HL-60 (cell line): ENCODE measurements at regions not wholly inside any gene's neighbourhood (a gene's known extent, or its start where the extent isn't known, plus 50 kb on each side); places are given as distances from the start of the nearest gene placed in this dataset.

Experiments used
- POLR2AphosphoS5 ChIP-seq: IDR thresholded peaks from 2 replicates; pipeline ENCODE4 v1.6.1; 2012; ENCODE audit warnings: low read depth
- TF ChIP-seq, protein P1 (sequence below): IDR thresholded peaks from one replicate; pipeline ENCODE4 v1.5.1; 2011; ENCODE audit warnings: low read length, control low read depth, inconsistent platforms; ENCODE audit not compliant: insufficient read depth
- TF ChIP-seq, protein P2 (sequence below): IDR thresholded peaks from 2 replicates; pipeline ENCODE4 v1.6.1; 2012; ENCODE audit warnings: low read depth; ENCODE audit not compliant: insufficient replicate concordance

DNA sequence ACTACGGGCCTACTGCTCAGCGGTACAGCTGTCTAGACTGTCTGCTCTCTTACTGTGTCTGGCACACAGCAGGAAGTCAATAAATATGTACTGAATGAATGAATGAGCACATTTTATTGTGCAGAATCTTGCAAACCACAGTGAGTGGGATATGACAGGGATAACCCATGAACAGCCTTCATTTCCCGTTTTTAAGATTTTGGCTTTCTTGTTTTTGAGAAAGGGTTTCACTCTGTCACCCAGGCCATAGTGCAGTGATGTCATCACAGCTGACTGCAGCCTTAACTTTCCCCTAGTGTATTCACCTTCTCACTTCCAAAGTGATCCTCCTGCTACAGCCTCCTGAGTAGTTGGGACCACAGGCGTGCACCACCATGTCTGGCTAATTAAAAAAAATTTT is 203.1 kb downstream of the AEBP2 start:
- TF ChIP-seq, protein P1, sequence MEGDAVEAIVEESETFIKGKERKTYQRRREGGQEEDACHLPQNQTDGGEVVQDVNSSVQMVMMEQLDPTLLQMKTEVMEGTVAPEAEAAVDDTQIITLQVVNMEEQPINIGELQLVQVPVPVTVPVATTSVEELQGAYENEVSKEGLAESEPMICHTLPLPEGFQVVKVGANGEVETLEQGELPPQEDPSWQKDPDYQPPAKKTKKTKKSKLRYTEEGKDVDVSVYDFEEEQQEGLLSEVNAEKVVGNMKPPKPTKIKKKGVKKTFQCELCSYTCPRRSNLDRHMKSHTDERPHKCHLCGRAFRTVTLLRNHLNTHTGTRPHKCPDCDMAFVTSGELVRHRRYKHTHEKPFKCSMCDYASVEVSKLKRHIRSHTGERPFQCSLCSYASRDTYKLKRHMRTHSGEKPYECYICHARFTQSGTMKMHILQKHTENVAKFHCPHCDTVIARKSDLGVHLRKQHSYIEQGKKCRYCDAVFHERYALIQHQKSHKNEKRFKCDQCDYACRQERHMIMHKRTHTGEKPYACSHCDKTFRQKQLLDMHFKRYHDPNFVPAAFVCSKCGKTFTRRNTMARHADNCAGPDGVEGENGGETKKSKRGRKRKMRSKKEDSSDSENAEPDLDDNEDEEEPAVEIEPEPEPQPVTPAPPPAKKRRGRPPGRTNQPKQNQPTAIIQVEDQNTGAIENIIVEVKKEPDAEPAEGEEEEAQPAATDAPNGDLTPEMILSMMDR, result no peak
- TF ChIP-seq, protein P2, sequence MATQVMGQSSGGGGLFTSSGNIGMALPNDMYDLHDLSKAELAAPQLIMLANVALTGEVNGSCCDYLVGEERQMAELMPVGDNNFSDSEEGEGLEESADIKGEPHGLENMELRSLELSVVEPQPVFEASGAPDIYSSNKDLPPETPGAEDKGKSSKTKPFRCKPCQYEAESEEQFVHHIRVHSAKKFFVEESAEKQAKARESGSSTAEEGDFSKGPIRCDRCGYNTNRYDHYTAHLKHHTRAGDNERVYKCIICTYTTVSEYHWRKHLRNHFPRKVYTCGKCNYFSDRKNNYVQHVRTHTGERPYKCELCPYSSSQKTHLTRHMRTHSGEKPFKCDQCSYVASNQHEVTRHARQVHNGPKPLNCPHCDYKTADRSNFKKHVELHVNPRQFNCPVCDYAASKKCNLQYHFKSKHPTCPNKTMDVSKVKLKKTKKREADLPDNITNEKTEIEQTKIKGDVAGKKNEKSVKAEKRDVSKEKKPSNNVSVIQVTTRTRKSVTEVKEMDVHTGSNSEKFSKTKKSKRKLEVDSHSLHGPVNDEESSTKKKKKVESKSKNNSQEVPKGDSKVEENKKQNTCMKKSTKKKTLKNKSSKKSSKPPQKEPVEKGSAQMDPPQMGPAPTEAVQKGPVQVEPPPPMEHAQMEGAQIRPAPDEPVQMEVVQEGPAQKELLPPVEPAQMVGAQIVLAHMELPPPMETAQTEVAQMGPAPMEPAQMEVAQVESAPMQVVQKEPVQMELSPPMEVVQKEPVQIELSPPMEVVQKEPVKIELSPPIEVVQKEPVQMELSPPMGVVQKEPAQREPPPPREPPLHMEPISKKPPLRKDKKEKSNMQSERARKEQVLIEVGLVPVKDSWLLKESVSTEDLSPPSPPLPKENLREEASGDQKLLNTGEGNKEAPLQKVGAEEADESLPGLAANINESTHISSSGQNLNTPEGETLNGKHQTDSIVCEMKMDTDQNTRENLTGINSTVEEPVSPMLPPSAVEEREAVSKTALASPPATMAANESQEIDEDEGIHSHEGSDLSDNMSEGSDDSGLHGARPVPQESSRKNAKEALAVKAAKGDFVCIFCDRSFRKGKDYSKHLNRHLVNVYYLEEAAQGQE, result no peak
- no peak for TF ChIP-seq POLR2AphosphoS5
